Liver (tissue), 8 donors: ENCODE measurements at regions not wholly inside any gene's neighbourhood (a gene's known extent, or its start where the extent isn't known, plus 50 kb on each side); places are given as distances from the start of the nearest gene placed in this dataset.

Source experiments
- DNase-seq: peaks from one replicate; pipeline ENCODE4 v3.0.0-alpha.2; 2017; ENCODE audit warnings: low spot score
- H3K27ac ChIP-seq, 2 donors: one replicate each; pipeline ENCODE4 v1.7.0; 2013; ENCODE audit warnings: inconsistent platforms in 2 of 2, low read length in 2 of 2, control low read depth in 1 of 2, low read depth in 1 of 2, mild to moderate bottlenecking in 1 of 2
- H3K27me3 ChIP-seq, 4 donors: one replicate each; pipeline versions ENCODE4 v1.6.1 to v1.7.0; 2013; ENCODE audit warnings: low read length in 3 of 4, inconsistent platforms in 1 of 4, mild to moderate bottlenecking in 1 of 4, moderate library complexity in 1 of 4; ENCODE audit not compliant: control insufficient read depth in 4 of 4, insufficient read depth in 4 of 4
- H3K36me3 ChIP-seq, 4 donors: one replicate each; pipeline versions ENCODE4 v1.6.1 to v1.7.0; 2013; ENCODE audit warnings: low read length in 3 of 4, mild to moderate bottlenecking in 3 of 4, low read depth in 1 of 4, moderate library complexity in 1 of 4; ENCODE audit not compliant: control insufficient read depth in 4 of 4, insufficient read depth in 3 of 4
- H3K4me1 ChIP-seq, 4 donors: one replicate each; pipeline versions ENCODE4 v1.6.1 to v1.7.0; 2013; ENCODE audit warnings: low read length in 3 of 4, mild to moderate bottlenecking in 3 of 4, moderate library complexity in 1 of 4; ENCODE audit not compliant: control insufficient read depth in 4 of 4, insufficient read depth in 4 of 4
- H3K4me3 ChIP-seq, 3 donors: one replicate each; pipeline versions ENCODE4 v1.6.1 to v1.7.0; 2013; ENCODE audit warnings: low read length in 3 of 3, control low read depth in 1 of 3, low read depth in 1 of 3, mild to moderate bottlenecking in 1 of 3
- H3K9ac ChIP-seq, 2 donors: one replicate each; pipeline ENCODE4 v1.7.0; 2013; ENCODE audit warnings: low read length in 2 of 2, mild to moderate bottlenecking in 2 of 2, moderate library complexity in 2 of 2, control low read depth in 1 of 2, low read depth in 1 of 2
- H3K9me3 ChIP-seq, 4 donors: one replicate each; pipeline versions ENCODE4 v1.6.1 to v1.7.0; 2013; ENCODE audit warnings: low read length in 3 of 4; ENCODE audit not compliant: control insufficient read depth in 4 of 4
- ATF3 ChIP-seq: IDR thresholded peaks from 2 replicates; pipeline ENCODE4 v1.6.1; 2016; ENCODE audit warnings: antibody characterized with exemption
- CTCF ChIP-seq: fragments of 150-350 bp; IDR thresholded peaks from 2 replicates; pipeline ENCODE4 v1.5.1; 2017; ENCODE audit warnings: improper control_type of control experiment, low read depth, low read length; ENCODE audit not compliant: missing input control
- EGR1 ChIP-seq, 2 donors: IDR thresholded peaks; 2 replicates each; pipeline ENCODE4 v1.6.1; 2016 to 2018; ENCODE audit warnings: antibody characterized with exemption in 2 of 2, low read depth in 2 of 2
- FOXA1 ChIP-seq: IDR thresholded peaks from 2 replicates; pipeline ENCODE4 v1.6.1; 2016; ENCODE audit warnings: antibody characterized with exemption
- FOXA2 ChIP-seq: IDR thresholded peaks from 2 replicates; pipeline ENCODE4 v1.6.1; 2016; ENCODE audit warnings: antibody characterized with exemption
- GABPA ChIP-seq, 2 donors: IDR thresholded peaks in 1 of 2; conservative IDR thresholded peaks in 1 of 2; 2 replicates each; pipeline ENCODE4 v1.6.1; 2016; ENCODE audit warnings: antibody characterized with exemption in 2 of 2, mild to moderate bottlenecking in 1 of 2, moderate library complexity in 1 of 2
- HNF4A ChIP-seq, 2 donors: conservative IDR thresholded peaks; 2 replicates each; pipeline ENCODE4 v1.6.1; 2016; ENCODE audit warnings: antibody characterized with exemption in 2 of 2, mild to moderate bottlenecking in 2 of 2
- HNF4G ChIP-seq: IDR thresholded peaks from 2 replicates; pipeline ENCODE4 v1.6.1; 2016; ENCODE audit warnings: antibody characterized with exemption
- JUND ChIP-seq, 2 donors: IDR thresholded peaks; 2 replicates each; pipeline ENCODE4 v1.6.1; 2016; ENCODE audit warnings: antibody characterized with exemption in 2 of 2
- MAX ChIP-seq: IDR thresholded peaks from 2 replicates; pipeline ENCODE4 v1.6.1; 2016; ENCODE audit warnings: antibody characterized with exemption
- NR2F2 ChIP-seq: IDR thresholded peaks from 2 replicates; pipeline ENCODE4 v1.6.1; 2016; ENCODE audit warnings: antibody characterized with exemption
- RAD21 ChIP-seq, 2 donors: IDR thresholded peaks; 2 replicates each; pipeline ENCODE4 v1.6.1; 2016; ENCODE audit warnings: antibody characterized with exemption in 2 of 2, mild to moderate bottlenecking in 2 of 2
- REST ChIP-seq: IDR thresholded peaks from 2 replicates; pipeline ENCODE4 v1.6.1; 2016; ENCODE audit warnings: antibody characterized with exemption, mild to moderate bottlenecking
- RXRA ChIP-seq, 2 donors: IDR thresholded peaks; 2 replicates each; pipeline ENCODE4 v1.6.1; 2017 to 2018; ENCODE audit warnings: antibody characterized with exemption in 2 of 2, mild to moderate bottlenecking in 1 of 2
- SP1 ChIP-seq: IDR thresholded peaks from 2 replicates; pipeline ENCODE4 v1.6.1; 2018; ENCODE audit warnings: antibody characterized with exemption, mild to moderate bottlenecking
- TAF1 ChIP-seq: conservative IDR thresholded peaks from 2 replicates; pipeline ENCODE4 v1.6.1; 2016; ENCODE audit warnings: antibody characterized with exemption, mild to moderate bottlenecking
- YY1 ChIP-seq: IDR thresholded peaks from 2 replicates; pipeline ENCODE4 v1.6.1; 2016; ENCODE audit warnings: antibody characterized with exemption, mild to moderate bottlenecking
- ZBTB33 ChIP-seq: IDR thresholded peaks from 2 replicates; pipeline ENCODE4 v1.6.1; 2016; ENCODE audit warnings: antibody characterized with exemption
- WGBS: extraction: QIAGEN DNeasy Blood & Tissue Kit; methylation state at CpG from one replicate; pipeline ENCODE4 v1.1.7; 2013; 5-methylcytosine and 5-hydroxymethylcytosine counted together
- donor health status: healthy.
- donor health status: healthy.
- donor health status: healthy.
- donor health status: healthy.
- donor health status: healthy.

DNA sequence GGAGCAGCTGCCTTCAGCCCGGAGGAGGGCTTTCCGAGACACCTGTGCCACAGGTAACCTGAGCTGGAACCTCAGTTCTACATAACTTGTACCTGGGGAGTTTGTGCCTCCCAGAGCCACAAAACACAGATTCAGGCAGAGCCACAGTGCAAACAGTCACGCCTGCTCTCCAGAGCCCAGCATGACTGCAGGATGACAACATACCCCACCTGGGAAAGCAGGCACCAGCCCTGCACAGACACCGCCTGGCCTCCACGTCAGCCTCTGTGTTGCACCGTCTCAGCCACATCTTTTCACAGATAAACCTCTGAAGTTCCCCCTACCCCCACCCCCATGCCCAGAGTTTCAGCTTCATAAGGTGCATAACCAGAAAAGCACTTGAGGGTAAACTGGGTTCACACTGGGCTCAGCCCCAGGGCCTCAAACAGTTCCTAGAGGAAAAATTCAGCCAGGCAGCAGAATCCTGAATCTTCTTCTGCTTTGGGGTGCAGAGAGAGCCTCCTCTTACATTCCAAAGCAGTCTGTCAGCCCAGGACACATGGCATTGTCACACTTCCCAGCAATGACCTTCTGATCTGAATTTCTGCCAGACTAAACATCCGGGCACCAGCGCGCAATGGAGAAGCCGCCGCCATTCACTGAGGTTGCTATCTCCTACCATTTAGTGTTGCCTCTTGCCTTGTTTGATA lies 229.5 kb downstream of the TOMM20 start:
- 36% methylated on average over 11 of the region's 11 CpGs for WGBS
- Histone ChIP-seq H3K36me3 (no peaks in the 10 kb centered on the region), H3K9me3 (no peaks in the 10 kb centered on the region), H3K27me3 (no peaks in the 10 kb centered on the region), H3K27ac (peak overlapping the region; percentile 83 to 88), H3K9ac (peak overlapping the region; percentile 10 to 40), H3K4me3 (no peak overlapping the region), H3K4me1 (peaks cover 6 to 18% (median 11%) of the 10 kb centered on the region in 4 donors)
- no peak for DNase-seq
- peak; percentile 36 to 45 for TF ChIP-seq RXRA (IDR thresholded peaks at IDR 0.05)
- no peak for TF ChIP-seq EGR1 (IDR thresholded peaks at IDR 0.05; ENCODE audit: low read depth in 2 of 2)
- TF ChIP-seq MAX, result peak; percentile 47
- TF ChIP-seq FOXA2, result no peak
- TF ChIP-seq REST, result peak; percentile 30
- TF ChIP-seq TAF1, result no peak
- TF ChIP-seq RAD21 (IDR thresholded peaks at IDR 0.05), result peak; percentile 34 to 52
- TF ChIP-seq SP1, result peak; percentile 58
- peak; percentile 96 for TF ChIP-seq YY1
- peak; percentile 67 for TF ChIP-seq NR2F2
- no peak for TF ChIP-seq ZBTB33
- TF ChIP-seq CTCF, result no peak
- no peak for TF ChIP-seq GABPA (IDR thresholded peaks at IDR 0.05 in 1 of 2, conservative IDR thresholded peaks at IDR 0.05 in 1 of 2)
- TF ChIP-seq ATF3, result no peak
- TF ChIP-seq HNF4A (conservative IDR thresholded peaks at IDR 0.05), result no peak
- no peak for TF ChIP-seq FOXA1
- TF ChIP-seq JUND (IDR thresholded peaks at IDR 0.05), result peak; percentile 24 to 38
- no peak for TF ChIP-seq HNF4G
